ENCODE measurements at regions not wholly inside any gene's neighbourhood (a gene's known extent, or its start where the extent isn't known, plus 50 kb on each side); places are given as distances from the start of the nearest gene placed in this dataset.

DNA sequence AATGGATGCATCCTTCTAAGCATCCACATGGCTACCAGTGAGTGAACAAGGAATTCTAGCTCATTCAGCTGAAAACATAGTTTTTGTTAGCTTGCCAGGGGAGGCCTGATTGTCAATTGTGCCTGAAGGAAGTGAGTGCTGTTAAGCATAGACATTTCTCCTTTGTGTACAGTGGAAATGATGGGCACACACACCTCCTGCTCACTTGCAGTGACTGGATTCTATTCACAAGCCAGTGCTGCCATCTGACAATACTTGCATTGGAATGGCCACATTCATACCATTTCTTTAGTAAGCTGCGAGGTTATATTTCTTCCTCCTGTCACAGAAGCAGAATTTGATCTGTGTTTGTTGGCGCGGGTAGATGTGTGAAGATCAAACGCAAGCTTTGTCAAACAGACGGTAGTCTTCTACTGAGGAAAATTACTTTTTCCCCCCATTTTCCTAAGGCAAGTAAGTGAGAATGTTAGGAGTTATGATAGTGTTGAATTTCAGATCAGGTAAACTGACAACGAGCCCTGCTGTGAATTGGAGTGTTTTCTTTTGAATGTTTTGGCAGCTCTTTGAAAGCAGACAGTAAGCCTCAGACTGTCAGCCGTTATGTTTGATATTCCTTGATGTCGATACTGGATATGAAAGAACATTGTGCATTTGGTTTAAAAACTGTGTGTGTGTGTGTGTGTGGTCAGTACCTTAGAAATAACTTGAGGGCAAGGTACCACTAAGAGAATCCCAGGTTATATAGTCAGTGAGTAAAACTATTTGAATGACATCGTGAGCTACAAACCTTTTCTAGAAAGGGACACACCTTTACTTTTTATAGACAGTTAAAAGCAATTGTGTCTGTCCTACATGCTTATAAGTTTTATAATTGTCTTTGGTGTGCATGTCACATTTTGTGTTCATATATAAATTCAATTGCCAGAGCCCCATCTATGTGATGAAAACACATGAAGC lies 84.2 kb upstream of the BMP2 start:
- no peak for TF ChIP-seq CTCF (IDR thresholded peaks at IDR 0.05; ENCODE audit: extremely low read depth, missing control alignments)
- DNase-seq (ENCODE audit: low spot score) = no peak

GRCh38 chr20:6680854-6681253 lies 86.6 kb upstream of the BMP2 start:
- no peak for TF ChIP-seq CTCF (IDR thresholded peaks at IDR 0.05; ENCODE audit: extremely low read depth, missing control alignments)
- DNase-seq (ENCODE audit: low spot score) = no peak

DNA sequence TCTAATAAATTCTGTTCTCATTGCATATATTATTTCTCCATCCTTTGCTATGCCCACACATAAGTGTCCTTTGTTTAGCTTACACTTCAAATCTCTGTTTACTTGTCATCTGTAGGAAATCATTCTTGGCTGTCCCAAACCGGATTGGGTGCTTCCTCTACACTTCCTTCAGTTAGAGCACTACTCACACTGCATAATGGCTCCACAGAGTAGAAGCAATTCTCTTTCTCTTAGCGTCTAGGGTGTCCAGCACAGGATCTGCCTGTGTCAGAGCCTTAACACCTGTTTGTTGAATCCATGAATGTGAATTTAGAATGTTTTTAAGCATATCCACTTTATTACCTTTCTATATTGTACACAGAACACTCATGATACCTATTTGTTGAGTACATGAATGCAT lies 87.0 kb upstream of the BMP2 start:
- DNase-seq (ENCODE audit: low spot score) = no peak
- TF ChIP-seq CTCF (IDR thresholded peaks at IDR 0.05; ENCODE audit: extremely low read depth, missing control alignments) = no peak

GRCh38 chr20:6679086-6679485 lies 88.4 kb upstream of the BMP2 start:
- TF ChIP-seq CTCF (IDR thresholded peaks at IDR 0.05; ENCODE audit: extremely low read depth, missing control alignments) = no peak
- no peak for DNase-seq (ENCODE audit: low spot score)

DNA sequence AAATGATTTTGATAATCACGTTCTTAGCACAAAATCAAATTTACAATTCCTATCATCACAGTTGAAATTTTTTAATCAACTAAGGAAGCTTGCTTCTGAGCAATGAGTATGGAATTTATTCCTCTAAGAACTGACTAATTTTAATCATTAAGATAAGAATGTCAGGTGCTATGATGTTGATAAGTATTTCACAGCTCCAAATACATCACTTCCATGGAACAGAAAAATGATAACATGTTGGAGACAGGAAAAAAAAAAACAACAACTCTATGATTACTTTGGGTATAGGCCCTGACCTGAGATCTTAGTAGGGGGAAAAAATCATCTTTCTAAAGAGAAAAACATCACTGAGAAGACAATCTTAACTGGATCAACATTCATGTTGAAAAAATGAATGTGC lies 89.4 kb upstream of the BMP2 start:
- DNase-seq (ENCODE audit: low spot score) = no peak
- TF ChIP-seq CTCF (IDR thresholded peaks at IDR 0.05; ENCODE audit: extremely low read depth, missing control alignments) = no peak

DNA sequence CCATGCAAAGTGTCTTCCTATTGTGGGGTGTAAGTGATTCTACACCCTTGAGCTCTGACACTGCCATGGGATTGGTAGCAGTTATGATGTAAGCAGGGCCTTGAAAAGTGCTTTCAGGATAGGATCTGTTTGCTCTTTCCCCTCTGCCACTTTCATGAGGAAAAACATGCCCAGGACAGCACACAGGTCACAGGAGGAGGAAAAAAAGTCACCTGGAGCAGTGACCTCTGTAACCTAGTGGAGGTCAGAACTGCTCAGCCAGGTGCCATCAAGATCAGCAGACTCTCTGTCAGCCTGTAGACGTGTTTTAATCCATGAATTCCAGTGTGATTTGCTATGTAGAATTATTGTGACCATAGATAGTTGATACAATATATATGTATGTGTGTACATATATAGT lies 92.7 kb upstream of the BMP2 start:
- no peak for TF ChIP-seq CTCF (IDR thresholded peaks at IDR 0.05; ENCODE audit: extremely low read depth, missing control alignments)
- DNase-seq (ENCODE audit: low spot score) = no peak

DNA sequence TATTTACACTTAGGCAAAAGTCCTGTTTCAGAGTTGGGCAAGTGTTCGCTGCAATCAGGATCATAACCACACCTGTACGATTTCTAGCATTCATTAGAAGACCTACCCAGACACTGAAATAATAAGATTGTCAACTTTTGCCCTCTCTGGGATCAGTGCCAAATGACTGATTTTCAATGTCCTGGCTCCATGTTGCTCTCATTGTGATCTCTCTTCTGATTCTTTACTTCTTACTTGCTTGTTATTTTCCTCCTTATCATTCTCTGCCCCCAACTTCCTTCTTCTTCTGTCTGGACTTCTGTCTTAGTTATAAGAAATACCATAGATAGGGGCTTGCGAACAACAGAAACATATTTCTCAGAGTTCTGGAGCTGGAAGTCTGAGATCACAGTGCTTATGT lies 94.4 kb upstream of the BMP2 start:
- no peak for DNase-seq (ENCODE audit: low spot score)
- no peak for TF ChIP-seq CTCF (IDR thresholded peaks at IDR 0.05; ENCODE audit: extremely low read depth, missing control alignments)
